Gastroesophageal sphincter (tissue), 4 donors: ENCODE measurements at regions not wholly inside any gene's neighbourhood (a gene's known extent, or its start where the extent isn't known, plus 50 kb on each side); places are given as distances from the start of the nearest gene placed in this dataset.

Source experiments
- ATAC-seq: fragments of 150-250 bp; one replicate; pipeline ENCODE4 v1.9.1; 2016; ENCODE audit warnings: mild to moderate bottlenecking, moderate library complexity
- H3K27ac ChIP-seq, 4 donors: fragments of 200-600 bp; sonication (generic) in 3 of 4; 1 replicate in 3 of 4; 2 replicates in 1 of 4; pipeline ENCODE4 v1.5.1; 2016 to 2019
- H3K27me3 ChIP-seq: fragments of 200-600 bp; sonication (generic); one replicate; pipeline ENCODE4 v1.5.1; 2019
- H3K36me3 ChIP-seq, 2 donors: fragments of 200-600 bp; sonication (generic); one replicate each; pipeline ENCODE4 v1.5.1; 2019; ENCODE audit warnings: control low read depth in 1 of 2
- H3K4me1 ChIP-seq, 3 donors: fragments of 200-600 bp; sonication (generic); 1 replicate in 2 of 3; 2 replicates in 1 of 3; pipeline ENCODE4 v1.5.1; 2016 to 2019; ENCODE audit warnings: control low read depth in 2 of 3
- H3K4me3 ChIP-seq, 2 donors: fragments of 200-600 bp; sonication (generic); one replicate each; pipeline ENCODE4 v1.5.1; 2019; ENCODE audit warnings: mild to moderate bottlenecking in 1 of 2, moderate library complexity in 1 of 2
- H3K9me3 ChIP-seq, 3 donors: fragments of 200-600 bp; sonication (generic); one replicate each; pipeline ENCODE4 v1.5.1; 2017 to 2019; ENCODE audit warnings: control low read depth in 2 of 3
- EP300 ChIP-seq: sonication (generic); formaldehyde crosslinking; IDR thresholded peaks from one replicate; pipeline ENCODE4 v1.6.1; 2017; ENCODE audit warnings: antibody characterized with exemption, mild to moderate bottlenecking
- POLR2A ChIP-seq, 2 donors: fragments of 450-650 bp; IDR thresholded peaks; one replicate each; pipeline ENCODE4 v1.6.1; 2017; ENCODE audit warnings: antibody characterized with exemption in 2 of 2, mild to moderate bottlenecking in 2 of 2, moderate library complexity in 1 of 2
- POLR2AphosphoS5 ChIP-seq: sonication (generic); formaldehyde crosslinking; IDR thresholded peaks from one replicate; pipeline ENCODE4 v1.6.1; 2017; ENCODE audit warnings: antibody characterized with exemption
- WGBS, 2 donors: methylation state at CpG; one replicate each; pipeline ENCODE4 v1.1.5; 2018; ENCODE audit warnings: low coverage in 1 of 2; 5-methylcytosine and 5-hydroxymethylcytosine counted together
- TF ChIP-seq, protein P1 (sequence below), 4 experiments: fragments of 200-600 bp in 2 of 4; fragments of 450-650 bp in 2 of 4; sonication (generic) in 1 of 4; IDR thresholded peaks; one replicate each; pipeline ENCODE4 v1.5.1; 2017 to 2019; ENCODE audit warnings: antibody characterized with exemption in 4 of 4, mild to moderate bottlenecking in 2 of 4, moderate library complexity in 2 of 4

DNA sequence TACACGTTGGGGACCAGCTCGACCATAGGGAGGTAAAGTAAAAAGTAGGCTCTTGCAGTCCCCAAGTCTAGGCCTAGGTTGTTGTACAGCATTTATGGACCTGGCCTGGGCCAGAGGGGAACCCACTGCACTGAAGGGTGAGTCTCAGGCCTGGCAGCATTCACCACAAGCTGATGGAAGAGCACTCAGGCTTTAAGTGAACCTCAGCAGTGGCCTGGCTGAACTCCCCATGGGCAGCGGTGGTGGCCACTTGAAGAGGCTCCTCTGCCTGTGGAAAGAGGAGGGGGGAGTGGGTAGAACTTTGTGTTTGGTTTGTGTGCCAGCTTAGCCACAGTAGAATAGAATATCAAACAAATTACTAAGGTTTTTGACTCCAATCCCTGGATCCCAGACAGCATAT is 176.2 kb upstream of the PRMT6 start:
- Histone ChIP-seq H3K4me1 (peaks cover 0 to 15% (median 0%) of the 10 kb centered on the region in 3 donors), H3K36me3 (no peaks in the 10 kb centered on the region), H3K4me3 (no peak overlapping the region), H3K9me3 (no peaks in the 10 kb centered on the region), H3K27ac (no peak overlapping the region), H3K27me3 (no peaks in the 10 kb centered on the region)
- no peak for ATAC-seq
- whole genome bisulfite sequencing, 2 donors, result 78% methylated on average over 2 of the region's 3 CpGs; no CpG with 5 or more reads in 1 of the 2 donors
- TF ChIP-seq EP300 (no peak), POLR2AphosphoS5 (no peak), POLR2A (IDR thresholded peaks at IDR 0.05) (no peak)
- TF ChIP-seq, protein P1, sequence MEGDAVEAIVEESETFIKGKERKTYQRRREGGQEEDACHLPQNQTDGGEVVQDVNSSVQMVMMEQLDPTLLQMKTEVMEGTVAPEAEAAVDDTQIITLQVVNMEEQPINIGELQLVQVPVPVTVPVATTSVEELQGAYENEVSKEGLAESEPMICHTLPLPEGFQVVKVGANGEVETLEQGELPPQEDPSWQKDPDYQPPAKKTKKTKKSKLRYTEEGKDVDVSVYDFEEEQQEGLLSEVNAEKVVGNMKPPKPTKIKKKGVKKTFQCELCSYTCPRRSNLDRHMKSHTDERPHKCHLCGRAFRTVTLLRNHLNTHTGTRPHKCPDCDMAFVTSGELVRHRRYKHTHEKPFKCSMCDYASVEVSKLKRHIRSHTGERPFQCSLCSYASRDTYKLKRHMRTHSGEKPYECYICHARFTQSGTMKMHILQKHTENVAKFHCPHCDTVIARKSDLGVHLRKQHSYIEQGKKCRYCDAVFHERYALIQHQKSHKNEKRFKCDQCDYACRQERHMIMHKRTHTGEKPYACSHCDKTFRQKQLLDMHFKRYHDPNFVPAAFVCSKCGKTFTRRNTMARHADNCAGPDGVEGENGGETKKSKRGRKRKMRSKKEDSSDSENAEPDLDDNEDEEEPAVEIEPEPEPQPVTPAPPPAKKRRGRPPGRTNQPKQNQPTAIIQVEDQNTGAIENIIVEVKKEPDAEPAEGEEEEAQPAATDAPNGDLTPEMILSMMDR (IDR thresholded peaks at IDR 0.05), result no peak

DNA sequence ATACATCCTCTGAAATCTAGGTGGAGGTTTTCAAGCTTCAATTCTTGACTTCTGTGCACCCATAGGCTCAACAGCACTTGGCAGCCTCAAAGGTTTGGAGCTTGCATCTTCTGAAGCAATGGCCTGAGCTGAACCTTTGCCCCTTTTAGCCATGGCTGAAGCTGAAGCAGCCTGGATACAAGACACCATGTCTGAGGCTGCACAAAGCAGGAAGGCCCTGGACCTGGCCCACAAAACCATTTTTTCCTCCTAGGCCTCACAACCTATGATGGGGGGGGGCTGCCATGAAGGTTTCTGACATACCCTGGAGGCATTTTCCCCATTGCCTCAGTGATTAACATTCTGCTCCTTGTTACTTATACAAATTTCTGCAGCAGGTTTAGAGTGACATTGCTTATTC is 173.3 kb upstream of the PRMT6 start:
- Histone ChIP-seq H3K27me3 (no peaks in the 10 kb centered on the region), H3K36me3 (no peaks in the 10 kb centered on the region), H3K27ac (no peak overlapping the region), H3K4me1 (peaks cover 0 to 15% (median 0%) of the 10 kb centered on the region in 3 donors), H3K9me3 (no peaks in the 10 kb centered on the region), H3K4me3 (no peak overlapping the region)
- no peak for TF ChIP-seq POLR2AphosphoS5
- TF ChIP-seq POLR2A (IDR thresholded peaks at IDR 0.05), result no peak
- no peak for TF ChIP-seq EP300
- TF ChIP-seq, protein P1 (IDR thresholded peaks at IDR 0.05), result no peak
- ATAC-seq, result no peak

DNA sequence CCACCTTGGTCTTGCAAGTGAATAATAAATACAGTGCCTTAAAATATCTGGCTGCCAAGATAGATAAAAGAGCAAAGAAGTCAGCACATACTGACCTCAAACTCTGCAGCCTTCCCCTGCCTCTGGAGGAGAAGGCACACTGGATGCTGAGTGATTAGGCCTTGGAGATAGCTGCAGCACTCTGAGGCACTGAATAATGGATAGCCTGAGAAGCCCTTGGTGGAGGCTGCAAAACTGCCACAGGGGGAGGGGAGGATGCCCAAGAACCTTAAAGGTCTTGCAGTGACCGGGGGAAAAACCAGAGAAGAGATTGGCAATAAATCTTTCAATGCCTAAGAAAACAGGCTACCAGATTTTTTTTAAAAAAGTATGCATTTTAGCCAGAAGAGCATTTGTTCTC is 167.4 kb upstream of the PRMT6 start:
- H3K4me1 ChIP-seq, result no peaks in the 10 kb centered on the region
- H3K9me3 ChIP-seq, result no peaks in the 10 kb centered on the region
- ATAC-seq, result no peak
- H3K27ac ChIP-seq, result no peak overlapping the region
- H3K27me3 ChIP-seq, result no peaks in the 10 kb centered on the region
- H3K36me3 ChIP-seq, result no peaks in the 10 kb centered on the region
- WGBS, 2 donors, result 36 to 56% methylated on average over 1 of the region's 1 CpG
- H3K4me3 ChIP-seq, result no peak overlapping the region
- TF ChIP-seq EP300, result no peak
- TF ChIP-seq POLR2A (IDR thresholded peaks at IDR 0.05), result no peak
- TF ChIP-seq POLR2AphosphoS5, result no peak
- TF ChIP-seq, protein P1 (IDR thresholded peaks at IDR 0.05), result no peak

DNA sequence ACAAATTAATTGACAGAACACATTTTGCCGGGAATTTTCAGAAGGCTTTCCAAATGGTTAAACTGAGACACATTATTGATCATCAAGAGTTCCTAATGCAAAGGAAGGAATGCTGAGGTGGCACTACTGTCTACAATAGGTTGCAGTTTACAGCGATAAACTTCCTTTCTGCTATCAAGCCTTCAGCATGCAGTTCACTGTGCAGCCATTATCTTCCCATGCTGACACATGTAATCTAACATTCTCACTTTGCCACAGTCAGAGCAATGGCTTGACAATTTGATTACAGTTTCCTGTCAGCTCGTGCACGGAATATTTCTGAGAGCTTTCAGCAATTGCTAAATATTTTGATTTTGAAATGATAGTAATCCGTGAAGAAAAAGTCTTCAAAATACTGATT is 166.9 kb upstream of the PRMT6 start:
- ATAC-seq, result no peak
- WGBS, 2 donors, result 30 to 34% methylated on average over 5 of the region's 5 CpGs
- TF ChIP-seq POLR2A (IDR thresholded peaks at IDR 0.05) (no peak), EP300 (no peak), POLR2AphosphoS5 (no peak)
- TF ChIP-seq, protein P1 (IDR thresholded peaks at IDR 0.05), result no peak

DNA sequence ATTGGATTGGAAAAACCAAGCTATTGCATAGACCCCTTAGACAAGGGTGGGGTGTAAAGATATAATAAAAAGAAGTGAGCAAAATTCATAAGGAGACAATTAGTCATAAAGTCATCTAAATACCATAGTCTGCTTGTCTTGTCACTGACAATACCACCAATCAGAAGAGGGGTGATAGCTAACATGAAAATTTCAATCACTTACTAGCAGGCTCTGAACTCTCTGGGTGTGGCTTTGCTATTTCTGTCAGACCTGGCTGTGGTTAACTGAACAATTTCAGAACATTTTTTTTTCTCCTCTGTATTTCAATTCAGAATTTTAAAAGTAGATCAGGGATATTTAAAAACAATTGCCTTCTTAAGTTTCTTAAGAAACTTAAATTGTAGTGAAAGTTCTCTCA is 158.5 kb upstream of the PRMT6 start:
- no peaks in the 10 kb centered on the region for H3K36me3 ChIP-seq

More for the DNA sequence above, 166.9 kb upstream of the PRMT6 start:
- Histone ChIP-seq H3K27ac (no peak overlapping the region), H3K27me3 (no peaks in the 10 kb centered on the region), H3K4me1 (no peaks in the 10 kb centered on the region), H3K4me3 (no peak overlapping the region), H3K9me3 (no peaks in the 10 kb centered on the region), H3K36me3 (no peaks in the 10 kb centered on the region)

More for the DNA sequence above, 158.5 kb upstream of the PRMT6 start:
- Histone ChIP-seq H3K27ac (no peak overlapping the region), H3K4me3 (no peak overlapping the region), H3K27me3 (no peaks in the 10 kb centered on the region), H3K9me3 (no peaks in the 10 kb centered on the region), H3K4me1 (no peaks in the 10 kb centered on the region)
- TF ChIP-seq POLR2A (IDR thresholded peaks at IDR 0.05), result no peak
- no peak for TF ChIP-seq POLR2AphosphoS5
- no peak for TF ChIP-seq EP300
- TF ChIP-seq, protein P1 (IDR thresholded peaks at IDR 0.05), result no peak
- ATAC-seq, result no peak
